Right lobe of liver (tissue), 6 donors: ENCODE measurements at regions not wholly inside any gene's neighbourhood (a gene's known extent, or its start where the extent isn't known, plus 50 kb on each side); places are given as distances from the start of the nearest gene placed in this dataset.

Source experiments
- ATAC-seq, 4 donors: fragments of 200-7000 bp; cut with Tn5 transposase; one replicate each; pipeline ENCODE4 v1.9.1; 2020; ENCODE audit warnings: mild to moderate bottlenecking in 4 of 4, moderate library complexity in 4 of 4
- DNase-seq, 3 donors: peaks; one replicate each; pipeline ENCODE4 v3.0.0-alpha.2; 2020
- H3K27ac ChIP-seq, 3 donors: fragments of 200-600 bp; one replicate each; pipeline ENCODE4 v1.8.0; 2022
- H3K27me3 ChIP-seq, 2 donors: fragments of 200-600 bp; one replicate each; pipeline ENCODE4 v1.8.0; 2022
- H3K36me3 ChIP-seq, 4 donors: fragments of 200-600 bp; sonication (generic) in 1 of 4; one replicate each; pipeline versions ENCODE4 v1.5.1 to v1.8.0; 2017 to 2022; ENCODE audit warnings: control low read depth in 1 of 4
- H3K4me1 ChIP-seq, 4 donors: fragments of 200-600 bp; sonication (generic) in 1 of 4; one replicate each; pipeline versions ENCODE4 v1.5.1 to v1.8.0; 2017 to 2022; ENCODE audit warnings: control low read depth in 1 of 4
- H3K4me3 ChIP-seq, 3 donors: fragments of 200-600 bp; one replicate each; pipeline ENCODE4 v1.8.0; 2022
- H3K9me3 ChIP-seq, 4 donors: fragments of 200-600 bp; sonication (generic) in 1 of 4; one replicate each; pipeline versions ENCODE4 v1.5.1 to v1.8.0; 2017 to 2022; ENCODE audit warnings: control low read depth in 1 of 4
- POLR2A ChIP-seq: fragments of 450-650 bp; IDR thresholded peaks from one replicate; pipeline ENCODE4 v1.6.1; 2017; ENCODE audit warnings: antibody characterized with exemption, mild to moderate bottlenecking
- WGBS: methylation state at CpG from one replicate; pipeline ENCODE4 v1.1.6; 2018; ENCODE audit warnings: low coverage, low lambda C conversion rate; ENCODE audit not compliant: insufficient coverage; ENCODE audit errors: missing lambda C conversion rate; 5-methylcytosine and 5-hydroxymethylcytosine counted together
- intact Hi-C, 2 donors: fragments of 100-400 bp; cut with DNase I; formaldehyde crosslinking; loops; one replicate each; pipeline versions ENCODE4 v1.11.2 to v1.14.1; 2022
- TF ChIP-seq, protein P1 (sequence below), 4 donors: fragments of 200-600 bp in 3 of 4; fragments of 450-650 bp in 1 of 4; IDR thresholded peaks; one replicate each; pipeline versions ENCODE4 v1.5.1 to v1.8.0; 2016 to 2022; ENCODE audit warnings: antibody characterized with exemption in 4 of 4, mild to moderate bottlenecking in 2 of 4
- donor health status: DM: no; HTN: yes; CAD: no.
- donor health status: DM: no; HTN: no; CAD: no.
- donor health status: DM: no; HTN: no; CAD: no.
- donor health status: DM: no; HTN: yes; CAD: no.
- donor health status: DM: no; HTN: yes; CAD: no.

DNA sequence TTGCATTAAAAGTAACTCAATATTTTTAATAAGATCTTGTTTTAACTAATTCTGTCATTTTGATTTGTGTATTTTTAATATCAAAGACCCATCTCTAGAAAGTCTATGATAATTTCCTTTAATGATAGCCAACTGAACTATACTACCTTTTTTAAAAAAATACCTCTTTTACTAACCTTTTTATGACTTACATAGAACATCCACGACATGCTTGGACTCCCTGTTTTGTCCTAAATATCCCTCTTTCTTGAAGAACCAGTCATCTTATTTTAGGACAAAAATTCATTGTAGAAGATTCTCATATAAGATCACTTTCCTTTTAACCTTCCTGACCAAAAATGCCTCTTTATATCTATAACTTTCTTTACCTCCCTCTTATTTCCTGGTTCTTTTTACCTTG, 76.8 kb upstream of the GC start:
- H3K36me3 ChIP-seq, result no peaks in the 10 kb centered on the region
- H3K4me1 ChIP-seq, result no peaks in the 10 kb centered on the region
- H3K27ac ChIP-seq, result no peak overlapping the region
- ATAC-seq (no peak), DNase-seq (no peak)
- no peaks in the 10 kb centered on the region for H3K27me3 ChIP-seq
- intact Hi-C loops, result no loop called here
- no peak overlapping the region for H3K4me3 ChIP-seq
- peaks cover 0 to 6% (median 0%) of the 10 kb centered on the region in 4 donors for H3K9me3 ChIP-seq
- 26% methylated on average over 1 of the region's 1 CpG for WGBS
- TF ChIP-seq POLR2A, result no peak
- TF ChIP-seq, protein P1, sequence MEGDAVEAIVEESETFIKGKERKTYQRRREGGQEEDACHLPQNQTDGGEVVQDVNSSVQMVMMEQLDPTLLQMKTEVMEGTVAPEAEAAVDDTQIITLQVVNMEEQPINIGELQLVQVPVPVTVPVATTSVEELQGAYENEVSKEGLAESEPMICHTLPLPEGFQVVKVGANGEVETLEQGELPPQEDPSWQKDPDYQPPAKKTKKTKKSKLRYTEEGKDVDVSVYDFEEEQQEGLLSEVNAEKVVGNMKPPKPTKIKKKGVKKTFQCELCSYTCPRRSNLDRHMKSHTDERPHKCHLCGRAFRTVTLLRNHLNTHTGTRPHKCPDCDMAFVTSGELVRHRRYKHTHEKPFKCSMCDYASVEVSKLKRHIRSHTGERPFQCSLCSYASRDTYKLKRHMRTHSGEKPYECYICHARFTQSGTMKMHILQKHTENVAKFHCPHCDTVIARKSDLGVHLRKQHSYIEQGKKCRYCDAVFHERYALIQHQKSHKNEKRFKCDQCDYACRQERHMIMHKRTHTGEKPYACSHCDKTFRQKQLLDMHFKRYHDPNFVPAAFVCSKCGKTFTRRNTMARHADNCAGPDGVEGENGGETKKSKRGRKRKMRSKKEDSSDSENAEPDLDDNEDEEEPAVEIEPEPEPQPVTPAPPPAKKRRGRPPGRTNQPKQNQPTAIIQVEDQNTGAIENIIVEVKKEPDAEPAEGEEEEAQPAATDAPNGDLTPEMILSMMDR (IDR thresholded peaks at IDR 0.05), result no peak

DNA sequence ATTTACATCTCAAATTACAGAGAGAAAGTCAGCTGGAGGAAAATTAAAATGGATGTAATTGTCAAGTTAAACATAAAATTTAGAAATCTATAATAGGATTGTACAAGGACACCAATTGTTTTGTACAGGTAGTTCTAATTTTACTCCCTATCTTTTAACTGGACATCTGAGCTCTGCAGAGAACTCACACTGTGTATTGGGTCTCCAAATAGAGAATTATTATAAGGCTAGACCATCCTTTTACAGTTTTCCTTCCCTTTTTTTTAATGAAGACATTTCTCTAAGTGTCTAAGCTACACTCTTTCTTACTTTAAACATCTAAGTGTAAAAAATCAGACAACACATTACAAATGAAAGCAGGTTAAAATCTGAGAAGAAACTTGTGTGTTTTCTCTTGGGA, 78.4 kb upstream of the GC start:
- H3K9me3 ChIP-seq, result peaks cover 0 to 6% (median 0%) of the 10 kb centered on the region in 4 donors
- no peak for TF ChIP-seq POLR2A
- TF ChIP-seq, protein P1 (IDR thresholded peaks at IDR 0.05), result no peak
- no peaks in the 10 kb centered on the region for H3K27me3 ChIP-seq
- no peak overlapping the region for H3K4me3 ChIP-seq
- no peaks in the 10 kb centered on the region for H3K36me3 ChIP-seq
- no peak for ATAC-seq
- intact Hi-C loops, result no loop called here
- no peak for DNase-seq
- no peak overlapping the region for H3K27ac ChIP-seq
- H3K4me1 ChIP-seq, result no peaks in the 10 kb centered on the region

DNA sequence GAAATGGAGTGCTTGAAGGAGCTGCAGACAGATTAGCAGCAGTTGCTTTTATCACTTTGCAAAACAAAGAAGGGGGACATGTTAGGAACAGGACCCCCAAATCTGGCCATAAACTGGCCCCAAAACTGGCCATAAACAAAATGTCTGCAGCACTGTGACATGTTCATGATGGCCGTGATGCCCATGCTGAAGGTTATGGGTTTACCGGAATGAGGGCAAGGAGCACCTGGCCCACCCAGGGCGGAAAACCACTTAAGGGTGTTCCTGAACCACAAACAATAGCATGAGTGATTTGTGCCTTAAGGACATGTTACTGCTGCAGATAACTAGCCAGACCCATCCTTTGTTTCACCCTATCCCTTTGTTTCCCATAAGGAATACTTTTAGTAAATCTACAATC, 79.6 kb upstream of the GC start:
- no peak overlapping the region for H3K27ac ChIP-seq
- intact Hi-C loops, result no loop called here
- H3K4me3 ChIP-seq, result no peak overlapping the region
- H3K9me3 ChIP-seq, result peaks cover 0 to 6% (median 0%) of the 10 kb centered on the region in 4 donors
- TF ChIP-seq, protein P1 (IDR thresholded peaks at IDR 0.05), result no peak
- TF ChIP-seq POLR2A, result no peak
- no peaks in the 10 kb centered on the region for H3K27me3 ChIP-seq
- no peaks in the 10 kb centered on the region for H3K4me1 ChIP-seq
- H3K36me3 ChIP-seq, result no peaks in the 10 kb centered on the region
- 94% methylated on average over 3 of the region's 3 CpGs for WGBS
- no peak for DNase-seq
- no peak for ATAC-seq

DNA sequence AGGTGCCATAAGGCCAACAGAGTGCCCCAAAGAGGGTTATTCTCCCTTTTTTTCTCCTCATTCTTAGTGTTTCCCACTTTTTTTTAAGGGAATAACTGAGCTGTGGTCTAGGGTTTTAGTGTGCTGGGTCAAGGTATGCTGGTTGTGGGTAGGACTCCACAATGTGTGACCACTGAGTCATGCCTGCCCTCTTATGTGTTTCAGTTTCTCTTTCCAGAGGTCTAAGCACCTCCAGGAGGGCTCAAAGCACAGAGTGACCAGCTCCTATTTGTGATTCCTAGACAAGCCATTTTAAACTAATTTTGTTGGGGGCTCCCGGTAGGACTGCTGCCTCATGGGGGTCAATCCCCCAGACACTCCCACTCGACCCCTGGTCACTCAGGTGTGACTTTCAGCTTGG, 80.5 kb upstream of the GC start:
- Histone ChIP-seq H3K27me3 (no peaks in the 10 kb centered on the region), H3K27ac (no peak overlapping the region), H3K36me3 (no peaks in the 10 kb centered on the region), H3K4me3 (no peak overlapping the region), H3K9me3 (peaks cover 0 to 6% (median 0%) of the 10 kb centered on the region in 4 donors), H3K4me1 (no peaks in the 10 kb centered on the region)
- WGBS, result 64% methylated on average over 2 of the region's 2 CpGs
- no peak for DNase-seq
- intact Hi-C loops, result no loop called here
- TF ChIP-seq, protein P1 (IDR thresholded peaks at IDR 0.05), result no peak
- no peak for TF ChIP-seq POLR2A
- no peak for ATAC-seq

DNA sequence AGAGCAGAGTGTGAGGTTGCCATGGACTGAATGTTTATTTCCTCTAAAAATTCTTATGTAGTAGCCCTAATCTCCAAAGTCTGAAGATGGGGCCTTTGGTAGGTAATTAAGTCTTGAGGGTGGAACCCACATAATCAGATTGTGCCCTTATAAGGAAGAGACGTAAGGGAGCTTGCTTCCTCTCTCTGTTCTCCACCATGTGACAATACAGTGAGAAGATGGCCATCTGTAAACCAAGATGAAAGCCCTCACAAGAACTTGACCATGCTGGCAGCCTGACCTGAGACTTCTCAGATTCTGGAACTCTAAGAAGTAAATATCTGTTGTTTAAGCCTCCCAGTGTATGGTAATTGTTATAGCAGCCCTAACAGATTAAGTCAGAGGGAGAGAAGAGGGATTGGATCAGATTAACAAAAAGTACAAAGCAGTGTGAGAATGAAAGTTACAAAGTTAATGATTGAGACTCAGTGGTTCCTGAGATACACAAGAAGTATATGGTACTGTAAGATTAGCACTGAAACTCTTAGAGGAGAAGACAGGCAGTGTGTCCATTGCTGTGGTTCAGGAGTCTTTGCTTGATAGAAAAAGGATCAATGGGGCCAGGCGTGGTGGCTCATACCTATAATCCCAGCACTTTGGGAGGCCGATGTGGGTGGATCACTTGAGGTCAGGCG, 82.5 kb upstream of the GC start:
- Histone ChIP-seq H3K27me3 (no peaks in the 10 kb centered on the region), H3K27ac (no peak overlapping the region), H3K4me1 (no peaks in the 10 kb centered on the region), H3K36me3 (no peaks in the 10 kb centered on the region), H3K9me3 (peaks cover 0 to 6% (median 0%) of the 10 kb centered on the region in 4 donors), H3K4me3 (no peak overlapping the region)
- ATAC-seq, result no peak
- WGBS, result 83% methylated on average over 4 of the region's 4 CpGs
- intact Hi-C loops, result no loop called here
- TF ChIP-seq, protein P1 (IDR thresholded peaks at IDR 0.05), result no peak
- TF ChIP-seq POLR2A, result no peak
- no peak for DNase-seq
